Choroid plexus epithelial cell (primary cell): ENCODE measurements at regions not wholly inside any gene's neighbourhood (a gene's known extent, or its start where the extent isn't known, plus 50 kb on each side); places are given as distances from the start of the nearest gene placed in this dataset.

Experiments used
- DNase-seq: peaks from one replicate; pipeline ENCODE4 v3.0.0-alpha.2; 2010; ENCODE audit warnings: low read depth
- H3K4me3 ChIP-seq: 2 replicates; pipeline ENCODE4 v1.5.1; 2011; ENCODE audit warnings: low read depth, mild to moderate bottlenecking, control low read depth, low read length, moderate library complexity
- TF ChIP-seq, protein P1 (sequence below): conservative IDR thresholded peaks from 2 replicates; pipeline ENCODE4 v1.5.1; 2011; ENCODE audit warnings: low read depth, mild to moderate bottlenecking, control low read depth, inconsistent platforms, low read length, moderate library complexity

DNA sequence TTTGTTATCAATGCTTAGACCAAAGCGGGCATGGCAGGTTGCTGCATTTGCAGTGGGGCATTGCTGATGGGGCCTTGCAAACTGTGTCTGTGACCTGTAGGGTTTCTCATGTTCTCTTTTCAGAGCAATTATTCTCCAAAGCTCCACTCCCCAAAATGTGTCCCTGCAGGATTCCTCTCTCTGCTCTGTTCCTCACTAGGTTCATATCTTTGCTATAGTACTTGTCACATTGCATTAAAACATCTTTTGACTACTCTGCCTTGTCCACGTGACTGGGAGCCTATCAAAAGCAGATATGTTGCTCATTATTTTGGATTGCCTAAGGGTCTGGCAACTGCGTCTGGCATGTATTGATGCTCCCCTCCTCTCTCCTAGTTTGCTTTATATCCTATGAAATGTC is 177.7 kb upstream of the MID1 start:
- DNase-seq = no peak
- H3K4me3 ChIP-seq = no peak overlapping the region
- TF ChIP-seq, protein P1, sequence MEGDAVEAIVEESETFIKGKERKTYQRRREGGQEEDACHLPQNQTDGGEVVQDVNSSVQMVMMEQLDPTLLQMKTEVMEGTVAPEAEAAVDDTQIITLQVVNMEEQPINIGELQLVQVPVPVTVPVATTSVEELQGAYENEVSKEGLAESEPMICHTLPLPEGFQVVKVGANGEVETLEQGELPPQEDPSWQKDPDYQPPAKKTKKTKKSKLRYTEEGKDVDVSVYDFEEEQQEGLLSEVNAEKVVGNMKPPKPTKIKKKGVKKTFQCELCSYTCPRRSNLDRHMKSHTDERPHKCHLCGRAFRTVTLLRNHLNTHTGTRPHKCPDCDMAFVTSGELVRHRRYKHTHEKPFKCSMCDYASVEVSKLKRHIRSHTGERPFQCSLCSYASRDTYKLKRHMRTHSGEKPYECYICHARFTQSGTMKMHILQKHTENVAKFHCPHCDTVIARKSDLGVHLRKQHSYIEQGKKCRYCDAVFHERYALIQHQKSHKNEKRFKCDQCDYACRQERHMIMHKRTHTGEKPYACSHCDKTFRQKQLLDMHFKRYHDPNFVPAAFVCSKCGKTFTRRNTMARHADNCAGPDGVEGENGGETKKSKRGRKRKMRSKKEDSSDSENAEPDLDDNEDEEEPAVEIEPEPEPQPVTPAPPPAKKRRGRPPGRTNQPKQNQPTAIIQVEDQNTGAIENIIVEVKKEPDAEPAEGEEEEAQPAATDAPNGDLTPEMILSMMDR = no peak

DNA sequence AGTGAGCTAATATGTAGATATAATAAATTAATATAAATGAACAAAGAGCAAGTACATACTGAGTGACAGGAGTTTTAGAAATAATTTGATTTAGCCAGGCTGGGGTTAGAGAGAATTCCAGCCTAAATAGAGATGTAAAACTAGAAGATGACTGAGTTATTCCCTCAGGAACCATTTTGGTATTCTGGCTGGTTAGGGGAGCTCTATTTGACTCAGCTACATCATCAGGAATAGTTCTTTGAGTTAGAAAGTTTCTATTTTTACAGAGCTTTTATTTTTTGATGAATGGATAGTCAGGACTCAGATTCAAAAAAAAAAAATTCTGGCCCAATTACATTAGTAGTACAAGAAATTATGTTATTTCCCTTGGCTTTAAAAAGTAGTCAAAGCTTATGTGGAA is 180.4 kb upstream of the MID1 start:
- no peak overlapping the region for H3K4me3 ChIP-seq
- no peak for DNase-seq
- TF ChIP-seq, protein P1 = no peak

- DNase-seq = no peak
- TF ChIP-seq, protein P1 = no peak
- H3K4me3 ChIP-seq = no peak overlapping the region
These were observed 190.7 kb upstream of the MID1 start for GRCh38 chrX:10811111-10811510.

GRCh38 chrX:10813761-10814160 is 193.4 kb upstream of the MID1 start:
- peak; percentile 5 for DNase-seq
- TF ChIP-seq, protein P1 = no peak

GRCh38 chrX:10818651-10819050 is 198.3 kb upstream of the MID1 start:
- H3K4me3 ChIP-seq = no peak overlapping the region
- TF ChIP-seq, protein P1 = no peak
- DNase-seq = no peak

More at GRCh38 chrX:10813761-10814160, 193.4 kb upstream of the MID1 start:
- H3K4me3 ChIP-seq = no peak overlapping the region

DNA sequence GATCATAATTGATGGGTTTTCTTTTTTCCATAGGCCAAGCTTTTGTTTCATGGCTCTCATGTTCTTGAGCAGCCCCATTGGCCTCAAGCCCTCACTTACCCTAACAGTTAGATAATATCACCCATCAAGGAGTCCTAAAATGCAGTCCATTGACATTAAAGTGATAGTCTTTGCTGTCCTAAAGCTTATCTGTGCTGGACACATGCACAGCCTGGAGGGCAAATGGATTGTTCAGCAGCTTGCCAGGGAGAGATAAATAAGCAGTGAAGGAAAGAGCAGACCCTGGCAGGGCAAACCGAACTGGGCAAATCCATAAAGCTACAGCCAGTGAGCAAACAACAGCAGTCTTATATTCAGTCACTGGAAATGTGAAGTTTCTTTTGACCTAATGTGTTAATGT is 199.6 kb upstream of the MID1 start:
- no peak overlapping the region for H3K4me3 ChIP-seq
- TF ChIP-seq, protein P1 = no peak
- no peak for DNase-seq

GRCh38 chrX:10821293-10821692 is 200.9 kb upstream of the MID1 start:
- TF ChIP-seq, protein P1 = no peak
- no peak for DNase-seq
- no peak overlapping the region for H3K4me3 ChIP-seq
